Thyroid gland (tissue), 4 donors: ENCODE measurements at regions not wholly inside any gene's neighbourhood (a gene's known extent, or its start where the extent isn't known, plus 50 kb on each side); places are given as distances from the start of the nearest gene placed in this dataset.

Source experiments
- CTCF ChIP-seq, 6 experiments: fragments of 200-600 bp in 3 of 6; fragments of 450-650 bp in 3 of 6; sonication (generic) in 3 of 6; IDR thresholded peaks; one replicate each; pipeline ENCODE4 v1.5.1; 2016 to 2019; ENCODE audit warnings: antibody characterized with exemption in 6 of 6, mild to moderate bottlenecking in 2 of 6, inconsistent platforms in 1 of 6, moderate library complexity in 1 of 6
- POLR2A ChIP-seq, 2 donors: fragments of 450-650 bp; IDR thresholded peaks; one replicate each; pipeline ENCODE4 v1.6.1; 2017; ENCODE audit warnings: antibody characterized with exemption in 2 of 2, mild to moderate bottlenecking in 2 of 2, moderate library complexity in 1 of 2

GRCh38 chr6:164286011-164286410 is 871.5 kb downstream of the QKI start:
- no peak for TF ChIP-seq CTCF (IDR thresholded peaks at IDR 0.05)
- TF ChIP-seq POLR2A (IDR thresholded peaks at IDR 0.05) = no peak
